Endothelial cell of umbilical vein (primary cell): ENCODE measurements at regions not wholly inside any gene's neighbourhood (a gene's known extent, or its start where the extent isn't known, plus 50 kb on each side); places are given as distances from the start of the nearest gene placed in this dataset.

Experiments
- BruUV-seq: library from RNA; stranded (reverse); fragments of 400-500 nt; replicated peaks from 2 replicates; lab custom pipeline; 2021; lab: Mats Ljungman, UMichigan
- CTCF ChIA-PET: fragments of 300-600, 350-600 bp; sonication (Branson Sonifier 250); formaldehyde crosslinking; loops from one replicate; lab custom pipeline; 2021; ENCODE audit warnings: antibody characterized with exemption, inconsistent platforms; lab: Charles Lee
- POLR2A ChIA-PET: fragments of 300-600, 350-600 bp; sonication (Branson Sonifier 250); formaldehyde crosslinking; loops from one replicate; lab custom pipeline; 2021; ENCODE audit warnings: antibody characterized with exemption, inconsistent platforms; lab: Charles Lee
- DNase-seq: peaks from one replicate; pipeline ENCODE4 v3.0.0-alpha.2; 2011; ENCODE audit warnings: low read depth, low spot score
- FAIRE-seq: peaks from 2 replicates; lab custom pipeline; 2011; peaks lifted over from hg19 to GRCh38; lab: Jason Lieb, UNC
- H2AFZ ChIP-seq: 2 replicates; pipeline ENCODE4 v1.6.0; 2012; ENCODE audit warnings: low read depth, low read length, control low read depth, inconsistent platforms
- H3K27ac ChIP-seq: 2 replicates; pipeline ENCODE4 v1.5.1; 2011; ENCODE audit warnings: low read depth, mild to moderate bottlenecking, control low read depth, low read length, moderate library complexity; ENCODE audit not compliant: insufficient read depth
- H3K27me3 ChIP-seq, 2 experiments: 2 replicates each; pipeline versions ENCODE4 v1.6.0 to v1.6.1; 2011; ENCODE audit warnings: low read length in 2 of 2, mixed read lengths in 1 of 2; ENCODE audit not compliant: control insufficient read depth in 2 of 2, insufficient read depth in 2 of 2
- H3K36me3 ChIP-seq, 2 experiments: 2 replicates in 1 of 2; 3 replicates in 1 of 2; pipeline ENCODE4 v1.5.1; 2011; ENCODE audit warnings: low read length in 2 of 2, mild to moderate bottlenecking in 1 of 2, moderate library complexity in 1 of 2; ENCODE audit not compliant: control insufficient read depth in 2 of 2, insufficient read depth in 2 of 2; ENCODE audit errors: extremely low read depth in 1 of 2
- H3K4me1 ChIP-seq: 3 replicates; pipeline ENCODE4 v1.5.1; 2011; ENCODE audit warnings: mild to moderate bottlenecking, low read length; ENCODE audit not compliant: control insufficient read depth, insufficient read depth; ENCODE audit errors: extremely low read depth
- H3K4me2 ChIP-seq: 2 replicates; pipeline ENCODE4 v1.6.1; 2011; ENCODE audit warnings: low read length, control low read depth, mixed read lengths; ENCODE audit not compliant: insufficient read depth
- H3K4me3 ChIP-seq, 3 experiments: fragments of 200-600 bp in 1 of 3; sonication (generic), shearing (Covaris generic) in 1 of 3; replicated peaks in 1 of 3; 2 replicates each; pipeline ENCODE4 v1.5.1; 2011 to 2016; ENCODE audit warnings: control low read depth in 3 of 3, low read length in 3 of 3, mild to moderate bottlenecking in 2 of 3, inconsistent platforms in 1 of 3, low read depth in 1 of 3, moderate library complexity in 1 of 3; ENCODE audit not compliant: insufficient read depth in 1 of 3
- H3K79me2 ChIP-seq: 2 replicates; pipeline ENCODE4 v1.6.0; 2012; ENCODE audit warnings: low read length, inconsistent platforms; ENCODE audit not compliant: control insufficient read depth, insufficient read depth
- H3K9ac ChIP-seq: replicated peaks from 2 replicates; pipeline ENCODE3; 2011; ENCODE audit warnings: low read length, control low read depth; ENCODE audit not compliant: insufficient read depth; ENCODE audit errors: extremely low read depth
- H3K9me1 ChIP-seq: replicated peaks from 3 replicates; pipeline ENCODE4 v1.6.0; 2011; ENCODE audit warnings: mild to moderate bottlenecking, low read length; ENCODE audit not compliant: control insufficient read depth, insufficient read depth; ENCODE audit errors: extremely low read depth
- H3K9me3 ChIP-seq: replicated peaks from 2 replicates; pipeline ENCODE4 v1.5.1; 2012; ENCODE audit warnings: low read length, inconsistent platforms; ENCODE audit not compliant: control insufficient read depth, insufficient read depth
- H4K20me1 ChIP-seq: replicated peaks from 2 replicates; pipeline ENCODE3; 2011; ENCODE audit warnings: mild to moderate bottlenecking, low read length; ENCODE audit not compliant: control insufficient read depth, insufficient read depth; ENCODE audit errors: extremely low read depth
- CTCF ChIP-seq, 2 donors: IDR thresholded peaks; 1 replicate in 1 of 2; 2 replicates in 1 of 2; pipeline ENCODE4 v1.5.1; 2011; ENCODE audit warnings: low read length in 2 of 2, mild to moderate bottlenecking in 2 of 2, moderate library complexity in 2 of 2, control low read depth in 1 of 2, inconsistent platforms in 1 of 2, low read depth in 1 of 2; ENCODE audit not compliant: insufficient read depth in 1 of 2; ENCODE audit errors: extremely low read depth in 1 of 2
- EZH2 ChIP-seq: IDR thresholded peaks from 2 replicates; pipeline ENCODE4 v1.6.1; 2012; ENCODE audit warnings: borderline replicate concordance, low read depth, mild to moderate bottlenecking, moderate library complexity, low read length, inconsistent platforms; ENCODE audit not compliant: severe bottlenecking
- FOS ChIP-seq: IDR thresholded peaks from 2 replicates; pipeline ENCODE4 v1.6.1; 2011; ENCODE audit warnings: mild to moderate bottlenecking, low read length, moderate library complexity, borderline replicate concordance; ENCODE audit not compliant: insufficient read depth
- GATA2 ChIP-seq: IDR thresholded peaks from 2 replicates; pipeline ENCODE4 v1.7.0; 2011; ENCODE audit warnings: low read depth, mild to moderate bottlenecking, moderate library complexity, mixed read lengths, low read length; ENCODE audit not compliant: insufficient read length, insufficient read depth
- JUN ChIP-seq: IDR thresholded peaks from 2 replicates; pipeline ENCODE4 v1.6.1; 2011; ENCODE audit warnings: borderline replicate concordance, low read depth; ENCODE audit not compliant: insufficient read length, insufficient read depth
- MAX ChIP-seq: IDR thresholded peaks from 2 replicates; pipeline ENCODE4 v1.6.1; 2011; ENCODE audit not compliant: insufficient read depth, insufficient read length
- MYC ChIP-seq: IDR thresholded peaks from one replicate; pipeline ENCODE4 v1.6.1; 2011; ENCODE audit warnings: mild to moderate bottlenecking, low read depth, low read length
- POLR2A ChIP-seq: IDR thresholded peaks from 2 replicates; pipeline ENCODE4 v1.6.1; 2012; ENCODE audit warnings: low read depth, mild to moderate bottlenecking, control low read depth, low read length
- POLR2AphosphoS5 ChIP-seq: IDR thresholded peaks from 2 replicates; pipeline ENCODE4 v1.6.1; 2012; ENCODE audit warnings: low read depth, mild to moderate bottlenecking, control low read depth, low read length, moderate library complexity; ENCODE audit not compliant: insufficient read depth
- dilution Hi-C: fragments of 300-500 bp; cut with MboI; formaldehyde crosslinking; loops from one replicate; pipeline ENCODE4 v1.15.0; 2019; ENCODE audit warnings: low sequenced_read_pairs; ENCODE audit not compliant: extremely low pct_ligation_motif_present
- intact Hi-C: fragments of 100-400 bp; cut with micrococcal nuclease; formaldehyde crosslinking; loops from one replicate; pipeline ENCODE4 v1.10.0; 2022

- no peak overlapping the region for H3K9ac ChIP-seq
- CTCF ChIA-PET = interaction anchor here (1.0 to 1.7 kb wide), 2 partner anchors 9 to 405 kb away, joined by 3 to 6 read pairs; no protein-coding TSS in a partner anchor
- peaks cover 2 to 6% of the 10 kb centered on the region in 2 experiments for H3K27me3 ChIP-seq
- no peaks in the 10 kb centered on the region for H3K9me3 ChIP-seq
- dilution Hi-C loops (no loop called here), intact Hi-C loops (no loop called here)
- no peaks in the 10 kb centered on the region for H3K9me1 ChIP-seq
- DNase-seq (no peak), FAIRE-seq (no peak)
- no peak overlapping the region for H3K27ac ChIP-seq
- H3K36me3 ChIP-seq = no peaks in the 10 kb centered on the region
- no peaks in the 10 kb centered on the region for H4K20me1 ChIP-seq
- BruUV-seq = no TSS peak
- no peaks in the 10 kb centered on the region for H3K4me1 ChIP-seq
- no peak overlapping the region for H3K4me3 ChIP-seq
- no peak overlapping the region for H3K4me2 ChIP-seq
- TF ChIP-seq EZH2 (no peak), MYC (no peak), JUN (no peak), POLR2A (no peak), POLR2AphosphoS5 (no peak), CTCF (IDR thresholded peaks at IDR 0.05; ENCODE audit: extremely low read depth in 1 of 2, insufficient read depth in 1 of 2, low read depth in 1 of 2, low read length in 2 of 2) (no peak), GATA2 (no peak), FOS (no peak), MAX (no peak)
- POLR2A ChIA-PET = no interaction called here
- H3K79me2 ChIP-seq = no peaks in the 10 kb centered on the region
- no peak overlapping the region for H2AFZ ChIP-seq
Observed at GRCh38 chr13:26957182-26957581, 196.6 kb upstream of the GPR12 start.
